ENCODE measurements at regions not wholly inside any gene's neighbourhood (a gene's known extent, or its start where the extent isn't known, plus 50 kb on each side); places are given as distances from the start of the nearest gene placed in this dataset.

- Mint-ChIP-seq H3K4me1 (no peaks in the 10 kb centered on the region), H3K4me3 (no peak overlapping the region), H3K9me3 (peaks cover 23% of the 10 kb centered on the region), H3K27me3 (ENCODE audit: insufficient read depth, low read depth, poor library complexity) (no peaks in the 10 kb centered on the region), H3K36me3 (ENCODE audit: low read depth) (peaks cover 5% of the 10 kb centered on the region; the same call in 1 of the 3 replicates), H3K27ac (no peak overlapping the region)
- Histone ChIP-seq H3K9me2 (ENCODE audit: insufficient read depth) (peaks cover 3% of the 10 kb centered on the region; the same call in 1 of the 2 replicates), H3K27ac (ENCODE audit: low read depth) (no peak overlapping the region), H3K4me1 (ENCODE audit: insufficient read depth) (no peaks in the 10 kb centered on the region), H3K4me2 (no peak overlapping the region), H4K20me1 (replicated peaks; ENCODE audit: insufficient read depth) (no peaks in the 10 kb centered on the region), H3F3A (replicated peaks; ENCODE audit: low read depth) (no peaks in the 10 kb centered on the region), H3K79me2 (replicated peaks; ENCODE audit: insufficient read depth) (no peaks in the 10 kb centered on the region), H3K4me3 (no peak overlapping the region), H2AFZ (no peak overlapping the region), H3K27me3 (ENCODE audit: insufficient read depth) (no peaks in the 10 kb centered on the region), H3K36me3 (ENCODE audit: insufficient read depth) (no peaks in the 10 kb centered on the region; the same call in 1 of the 2 replicates)
- ATAC-seq: no peak
- no peak for DNase-seq (ENCODE audit: low spot score)
- no peak for TF ChIP-seq EZH2 (IDR thresholded peaks at IDR 0.05; ENCODE audit: low read depth, unreplicated experiment)
- no peak for TF ChIP-seq CREB1 (CRISPR knock-in tag; IDR thresholded peaks at IDR 0.05; ENCODE audit: low read depth)
- TF ChIP-seq ZNF462 (CRISPR knock-in tag; IDR thresholded peaks at IDR 0.05): no peak
- TF ChIP-seq ZNF331 (CRISPR knock-in tag; IDR thresholded peaks at IDR 0.05; ENCODE audit: low read depth): no peak
- no peak for TF ChIP-seq ZNF114 (CRISPR knock-in tag; IDR thresholded peaks at IDR 0.05)
These were observed 440.6 kb downstream of the CDH8 start for GRCh38 chr16:61595605-61596004.

DNA sequence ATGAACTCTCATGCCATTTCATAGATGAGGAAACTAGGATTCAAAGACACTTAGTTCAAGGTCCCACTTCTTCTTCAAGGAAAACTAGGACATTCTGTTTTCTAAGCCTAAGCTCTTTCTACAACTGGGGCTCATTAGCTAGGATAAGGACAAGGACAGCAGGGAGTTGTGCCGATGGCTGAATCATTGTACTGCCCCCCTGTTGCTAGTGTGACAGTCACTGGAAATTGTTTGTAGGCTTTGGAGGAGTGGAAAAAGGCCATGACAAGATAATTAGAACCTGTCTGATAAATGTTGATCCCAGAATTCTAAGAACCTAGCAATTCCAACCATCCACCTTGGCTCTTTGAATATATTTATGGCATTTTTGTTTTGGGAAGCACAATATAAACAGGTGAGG lies 445.7 kb downstream of the CDH8 start:
- no peak overlapping the region for H2AFZ ChIP-seq
- no peaks in the 10 kb centered on the region for H3K79me2 ChIP-seq (replicated peaks; ENCODE audit: insufficient read depth)
- H3K4me2 ChIP-seq: no peak overlapping the region
- H3K27me3 Mint-ChIP-seq (ENCODE audit: insufficient read depth, low read depth, poor library complexity): no peaks in the 10 kb centered on the region
- H4K20me1 ChIP-seq (replicated peaks; ENCODE audit: insufficient read depth): no peaks in the 10 kb centered on the region
- H3K9me2 ChIP-seq (ENCODE audit: insufficient read depth): no peaks in the 10 kb centered on the region
- H3K36me3 Mint-ChIP-seq (ENCODE audit: low read depth): peaks cover 5% of the 10 kb centered on the region; the same call in 1 of the 3 replicates
- H3K27ac Mint-ChIP-seq: no peak overlapping the region
- H3K4me1 Mint-ChIP-seq: no peaks in the 10 kb centered on the region
- no peak overlapping the region for H3K4me3 ChIP-seq
- no peaks in the 10 kb centered on the region for H3K4me1 ChIP-seq (ENCODE audit: insufficient read depth)
- H3F3A ChIP-seq (replicated peaks; ENCODE audit: low read depth): no peaks in the 10 kb centered on the region
- no peaks in the 10 kb centered on the region for H3K27me3 ChIP-seq (ENCODE audit: insufficient read depth)
- no peak overlapping the region for H3K27ac ChIP-seq (ENCODE audit: low read depth)
- no peak for ATAC-seq
- H3K36me3 ChIP-seq (ENCODE audit: insufficient read depth): no peaks in the 10 kb centered on the region; the same call in 1 of the 2 replicates
- peaks cover 23% of the 10 kb centered on the region for H3K9me3 Mint-ChIP-seq
- no peak for TF ChIP-seq ZNF462 (CRISPR knock-in tag; IDR thresholded peaks at IDR 0.05)
- DNase-seq (ENCODE audit: low spot score): no peak
- no peak overlapping the region for H3K4me3 Mint-ChIP-seq
